OCI-LY3 (cell line): ENCODE measurements at regions not wholly inside any gene's neighbourhood (a gene's known extent, or its start where the extent isn't known, plus 50 kb on each side); places are given as distances from the start of the nearest gene placed in this dataset.

Source experiments
- EZH2phosphoT487 ChIP-seq: fragments of 200-600 bp; shearing (Covaris generic); IDR thresholded peaks from 2 replicates; pipeline ENCODE4 v1.6.1; 2018; ENCODE audit warnings: antibody characterized with exemption, mixed run types, low read depth
- TF ChIP-seq, protein P1 (sequence below): fragments of 200-600, 300-600 bp; sonication (generic); IDR thresholded peaks from 2 replicates; pipeline ENCODE4 v1.5.1; 2014; ENCODE audit warnings: antibody characterized with exemption, low read length, low read depth

- TF ChIP-seq, protein P1, sequence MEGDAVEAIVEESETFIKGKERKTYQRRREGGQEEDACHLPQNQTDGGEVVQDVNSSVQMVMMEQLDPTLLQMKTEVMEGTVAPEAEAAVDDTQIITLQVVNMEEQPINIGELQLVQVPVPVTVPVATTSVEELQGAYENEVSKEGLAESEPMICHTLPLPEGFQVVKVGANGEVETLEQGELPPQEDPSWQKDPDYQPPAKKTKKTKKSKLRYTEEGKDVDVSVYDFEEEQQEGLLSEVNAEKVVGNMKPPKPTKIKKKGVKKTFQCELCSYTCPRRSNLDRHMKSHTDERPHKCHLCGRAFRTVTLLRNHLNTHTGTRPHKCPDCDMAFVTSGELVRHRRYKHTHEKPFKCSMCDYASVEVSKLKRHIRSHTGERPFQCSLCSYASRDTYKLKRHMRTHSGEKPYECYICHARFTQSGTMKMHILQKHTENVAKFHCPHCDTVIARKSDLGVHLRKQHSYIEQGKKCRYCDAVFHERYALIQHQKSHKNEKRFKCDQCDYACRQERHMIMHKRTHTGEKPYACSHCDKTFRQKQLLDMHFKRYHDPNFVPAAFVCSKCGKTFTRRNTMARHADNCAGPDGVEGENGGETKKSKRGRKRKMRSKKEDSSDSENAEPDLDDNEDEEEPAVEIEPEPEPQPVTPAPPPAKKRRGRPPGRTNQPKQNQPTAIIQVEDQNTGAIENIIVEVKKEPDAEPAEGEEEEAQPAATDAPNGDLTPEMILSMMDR, result no peak
- no peak for TF ChIP-seq EZH2phosphoT487
These were observed 156.5 kb downstream of the MDFIC start for GRCh38 chr7:115078386-115078785.
